Sigmoid colon (tissue), 4 donors: ENCODE measurements at regions not wholly inside any gene's neighbourhood (a gene's known extent, or its start where the extent isn't known, plus 50 kb on each side); places are given as distances from the start of the nearest gene placed in this dataset.

Experiments
- CTCF ChIP-seq, 4 experiments: fragments of 450-650 bp in 3 of 4; fragments of 200-600 bp in 1 of 4; IDR thresholded peaks; one replicate each; pipeline ENCODE4 v1.5.1; 2016 to 2019; ENCODE audit warnings: antibody characterized with exemption in 4 of 4, mild to moderate bottlenecking in 3 of 4, moderate library complexity in 2 of 4
- EP300 ChIP-seq, 4 donors: sonication (generic); formaldehyde crosslinking; IDR thresholded peaks; one replicate each; pipeline ENCODE4 v1.6.1; 2017; ENCODE audit warnings: antibody characterized with exemption in 4 of 4
- POLR2A ChIP-seq, 2 donors: fragments of 450-650 bp; IDR thresholded peaks; one replicate each; pipeline ENCODE4 v1.6.1; 2016; ENCODE audit warnings: antibody characterized with exemption in 2 of 2, mild to moderate bottlenecking in 2 of 2, moderate library complexity in 2 of 2
- POLR2AphosphoS5 ChIP-seq, 4 donors: sonication (generic); formaldehyde crosslinking; IDR thresholded peaks; one replicate each; pipeline ENCODE4 v1.6.1; 2017; ENCODE audit warnings: antibody characterized with exemption in 4 of 4

GRCh38 chr4:138639018-138639741, 376.4 kb upstream of the NOCT start:
- TF ChIP-seq CTCF (IDR thresholded peaks at IDR 0.05) = no peak
- no peak for TF ChIP-seq POLR2A (IDR thresholded peaks at IDR 0.05)
- no peak for TF ChIP-seq POLR2AphosphoS5 (IDR thresholded peaks at IDR 0.05)
- TF ChIP-seq EP300 (IDR thresholded peaks at IDR 0.05) = no peak
